ENCODE measurements at regions not wholly inside any gene's neighbourhood (a gene's known extent, or its start where the extent isn't known, plus 50 kb on each side); places are given as distances from the start of the nearest gene placed in this dataset.

DNA sequence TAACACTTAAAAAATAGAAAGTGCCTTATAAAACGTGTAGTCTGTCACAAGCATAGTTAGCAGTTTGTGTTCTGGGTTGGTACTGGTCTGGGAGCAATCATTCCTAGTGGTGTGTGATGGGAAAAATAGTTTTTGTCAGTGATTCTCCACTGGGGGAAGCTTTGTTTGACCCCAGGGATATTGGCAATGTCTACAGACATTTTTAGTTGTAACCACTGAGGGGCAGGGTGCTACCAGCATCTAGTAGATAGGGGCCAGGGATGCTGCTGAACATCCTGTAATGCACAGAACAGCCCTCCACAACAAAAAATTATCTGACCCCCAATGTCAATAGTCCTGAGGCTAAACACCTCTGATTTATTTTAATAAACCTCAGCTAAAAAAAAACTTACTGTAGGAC lies 51.6 kb upstream of the CREB5 start:
- Histone ChIP-seq H3K14ac (ENCODE audit: insufficient read length) (no peak overlapping the region), H2BK12ac (ENCODE audit: low read depth, low read length) (no peak overlapping the region), H3K27ac (ENCODE audit: low read depth, low read length) (no peak overlapping the region), H2BK120ac (replicated peaks; ENCODE audit: low read depth, low read length) (no peak overlapping the region), H3K9ac (replicated peaks in 1 of 4; ENCODE audit: extremely low read depth in 1 of 4, low read depth in 3 of 4, low read length in 3 of 4) (no peak overlapping the region), H2BK15ac (ENCODE audit: low read length) (no peak overlapping the region), H3K9me3 (ENCODE audit: insufficient read depth in 2 of 2, low read depth in 1 of 2, low read length in 1 of 2) (peaks cover 0 to 7% of the 10 kb centered on the region in 2 experiments; a peak in 2 of 4 replicates), H4K20me1 (replicated peaks in 1 of 2; ENCODE audit: control insufficient read depth in 1 of 2, insufficient read depth in 2 of 2, low read length in 2 of 2) (no peaks in the 10 kb centered on the region), H4K8ac (ENCODE audit: extremely low read depth, insufficient read depth, low read length) (no peak overlapping the region), H3K4me2 (ENCODE audit: insufficient read depth in 1 of 2, low read depth in 2 of 2, low read length in 2 of 2) (no peak overlapping the region), H3K23ac (ENCODE audit: insufficient read length) (no peak overlapping the region), H3K4ac (replicated peaks; ENCODE audit: insufficient read length, low read depth, low read length) (no peak overlapping the region), H3K4me3 (ENCODE audit: extremely low read depth in 1 of 4, insufficient read depth in 2 of 4, low read depth in 3 of 4, low read length in 4 of 4) (no peak overlapping the region), H3K18ac (ENCODE audit: extremely low read depth, low read length) (no peak overlapping the region), H4K5ac (ENCODE audit: insufficient read length, low read depth, low read length) (no peak overlapping the region), H3K56ac (replicated peaks; ENCODE audit: insufficient read length, low read depth, low read length) (no peak overlapping the region), H2AFZ (ENCODE audit: low read length) (no peak overlapping the region), H2BK20ac (ENCODE audit: low read length) (no peak overlapping the region), H2BK5ac (ENCODE audit: low read depth, low read length) (no peak overlapping the region), H3K79me2 (ENCODE audit: control insufficient read depth in 1 of 2, insufficient read depth in 2 of 2, low read length in 2 of 2) (no peaks in the 10 kb centered on the region), H3K27me3 (replicated peaks in 1 of 4; ENCODE audit: control insufficient read depth in 3 of 4, extremely low read depth in 1 of 4, insufficient read depth in 3 of 4, low read length in 3 of 4) (0 out of 7 replicates have a peak, but pooled peaks cover 0 to 2% (median 0%) of the 10 kb centered on the region in 4 experiments), H4K91ac (replicated peaks; ENCODE audit: insufficient read length, low read length) (no peak overlapping the region), H3K4me1 (replicated peaks in 1 of 4; ENCODE audit: control insufficient read depth in 3 of 4, insufficient read depth in 4 of 4, low read length in 3 of 4) (peaks cover 4 to 11% (median 9%) of the 10 kb centered on the region in 4 experiments), H3K36me3 (ENCODE audit: control insufficient read depth in 2 of 4, insufficient read depth in 4 of 4, low read length in 3 of 4) (no peaks in the 10 kb centered on the region), H2AK5ac (ENCODE audit: low read depth, low read length) (no peak overlapping the region), H3K23me2 (ENCODE audit: low read depth, low read length) (no peaks in the 10 kb centered on the region), H3K79me1 (ENCODE audit: low read depth, low read length) (no peaks in the 10 kb centered on the region; the same call in 1 of the 2 replicates)
- no peak for DNase-seq (ENCODE audit: low read depth in 1 of 2, low spot score in 2 of 2)
- no peak for FAIRE-seq
- 55% methylated on average over 1 of the region's 1 CpG; no CpG with 5 or more reads in 1 of the 2 experiments for WGBS, 2 experiments (ENCODE audit: extremely low coverage in 1 of 2, insufficient coverage in 1 of 2, insufficient read length in 1 of 2, insufficient replicate concordance in 2 of 2, low coverage in 1 of 2, low lambda C conversion rate in 2 of 2, missing lambda C conversion rate in 1 of 2)
- POLR2A ChIA-PET (ENCODE audit: partially characterized antibody): interaction anchor here (1.3 kb wide), 1 partner anchor 73 kb away, joined by 4 read pairs; no protein-coding TSS in a partner anchor
- TF ChIP-seq RAD21 (IDR thresholded peaks at IDR 0.05 in 1 of 2, conservative IDR thresholded peaks at IDR 0.05 in 1 of 2; ENCODE audit: low read depth in 2 of 2, low read length in 2 of 2) (peak; percentile 52 to 67), CEBPB (IDR thresholded peaks at IDR 0.05; ENCODE audit: low read depth, low read length) (no peak), SIN3A (conservative IDR thresholded peaks at IDR 0.05 in 1 of 2, IDR thresholded peaks at IDR 0.05 in 1 of 2; ENCODE audit: low read depth in 1 of 2, low read length in 2 of 2) (no peak)
- TF ChIP-seq, protein P1, sequence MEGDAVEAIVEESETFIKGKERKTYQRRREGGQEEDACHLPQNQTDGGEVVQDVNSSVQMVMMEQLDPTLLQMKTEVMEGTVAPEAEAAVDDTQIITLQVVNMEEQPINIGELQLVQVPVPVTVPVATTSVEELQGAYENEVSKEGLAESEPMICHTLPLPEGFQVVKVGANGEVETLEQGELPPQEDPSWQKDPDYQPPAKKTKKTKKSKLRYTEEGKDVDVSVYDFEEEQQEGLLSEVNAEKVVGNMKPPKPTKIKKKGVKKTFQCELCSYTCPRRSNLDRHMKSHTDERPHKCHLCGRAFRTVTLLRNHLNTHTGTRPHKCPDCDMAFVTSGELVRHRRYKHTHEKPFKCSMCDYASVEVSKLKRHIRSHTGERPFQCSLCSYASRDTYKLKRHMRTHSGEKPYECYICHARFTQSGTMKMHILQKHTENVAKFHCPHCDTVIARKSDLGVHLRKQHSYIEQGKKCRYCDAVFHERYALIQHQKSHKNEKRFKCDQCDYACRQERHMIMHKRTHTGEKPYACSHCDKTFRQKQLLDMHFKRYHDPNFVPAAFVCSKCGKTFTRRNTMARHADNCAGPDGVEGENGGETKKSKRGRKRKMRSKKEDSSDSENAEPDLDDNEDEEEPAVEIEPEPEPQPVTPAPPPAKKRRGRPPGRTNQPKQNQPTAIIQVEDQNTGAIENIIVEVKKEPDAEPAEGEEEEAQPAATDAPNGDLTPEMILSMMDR (IDR thresholded peaks at IDR 0.05; ENCODE audit: control extremely low read depth in 1 of 3, insufficient read depth in 1 of 3, low read depth in 1 of 3, low read length in 3 of 3): peak in 2 of 3 experiments; percentile 9 to 59; a peak in 3 of 4 replicates
- CTCF ChIA-PET (ENCODE audit: partially characterized antibody): interaction anchor here (0.8 to 7.6 kb wide), 14 partner anchors 9 to 982 kb away, joined by 3 to 89 read pairs (median 4); no protein-coding TSS in a partner anchor

All from H1 (cell line).